Cardiac muscle cell (in vitro differentiated cells and primary cell): ENCODE measurements at regions not wholly inside any gene's neighbourhood (a gene's known extent, or its start where the extent isn't known, plus 50 kb on each side); places are given as distances from the start of the nearest gene placed in this dataset.

Experiments used
- DNase-seq, 2 donors: peaks; one replicate each; pipeline versions ENCODE4 v3.0.0 to v3.0.0-alpha.2; 2010 to 2017; ENCODE audit warnings: low read depth in 1 of 2, low spot score in 1 of 2
- H3K27ac ChIP-seq: fragments of 200-600 bp; sonication (generic); 2 replicates; pipeline ENCODE4 v1.5.1; 2016
- H3K27me3 ChIP-seq: fragments of 200-600 bp; sonication (generic); 2 replicates; pipeline ENCODE4 v1.6.0; 2016; ENCODE audit warnings: control low read depth
- H3K36me3 ChIP-seq: fragments of 200-600 bp; sonication (generic); 2 replicates; pipeline ENCODE4 v1.5.1; 2016; ENCODE audit warnings: control low read depth
- H3K4me1 ChIP-seq: fragments of 200-600 bp; sonication (generic); 2 replicates; pipeline ENCODE4 v1.8.1; 2017; ENCODE audit warnings: low read depth, mild to moderate bottlenecking, mixed run types
- H3K4me3 ChIP-seq: fragments of 200-600 bp; sonication (generic); 2 replicates; pipeline ENCODE4 v1.5.1; 2016; ENCODE audit warnings: mild to moderate bottlenecking
- H3K9me3 ChIP-seq: fragments of 200-600 bp; sonication (generic); 2 replicates; pipeline ENCODE4 v1.5.1; 2017; ENCODE audit warnings: low read depth, mild to moderate bottlenecking, control low read depth
- TF ChIP-seq, protein P1 (sequence below): IDR thresholded peaks from 2 replicates; pipeline ENCODE4 v1.5.1; 2012; ENCODE audit warnings: low read depth, mild to moderate bottlenecking, low read length

DNA sequence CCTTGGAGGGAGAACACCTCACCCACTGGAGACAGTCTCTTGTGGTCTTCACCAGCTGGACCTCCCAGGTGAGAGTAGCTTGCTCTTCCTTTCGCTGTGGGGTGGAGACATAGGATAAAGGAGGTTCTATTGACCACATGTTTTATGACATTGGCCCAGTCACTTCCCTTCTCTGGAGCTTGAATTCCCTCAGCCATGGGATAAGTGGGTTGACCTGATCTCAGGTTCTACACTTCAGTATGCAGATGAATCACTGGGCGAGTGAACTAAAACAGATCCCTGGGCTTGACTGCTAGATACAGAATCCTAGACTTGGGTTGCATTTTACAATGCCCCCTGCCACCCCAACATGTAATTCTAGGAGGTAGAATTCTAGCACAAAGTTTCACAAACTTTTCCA lies 54.8 kb upstream of the PRSS23 start:
- Histone ChIP-seq H3K9me3 (no peaks in the 10 kb centered on the region), H3K36me3 (no peaks in the 10 kb centered on the region), H3K4me3 (no peak overlapping the region), H3K27ac (no peak overlapping the region), H3K4me1 (peaks cover 6% of the 10 kb centered on the region), H3K27me3 (no peaks in the 10 kb centered on the region)
- no peak for DNase-seq
- TF ChIP-seq, protein P1, sequence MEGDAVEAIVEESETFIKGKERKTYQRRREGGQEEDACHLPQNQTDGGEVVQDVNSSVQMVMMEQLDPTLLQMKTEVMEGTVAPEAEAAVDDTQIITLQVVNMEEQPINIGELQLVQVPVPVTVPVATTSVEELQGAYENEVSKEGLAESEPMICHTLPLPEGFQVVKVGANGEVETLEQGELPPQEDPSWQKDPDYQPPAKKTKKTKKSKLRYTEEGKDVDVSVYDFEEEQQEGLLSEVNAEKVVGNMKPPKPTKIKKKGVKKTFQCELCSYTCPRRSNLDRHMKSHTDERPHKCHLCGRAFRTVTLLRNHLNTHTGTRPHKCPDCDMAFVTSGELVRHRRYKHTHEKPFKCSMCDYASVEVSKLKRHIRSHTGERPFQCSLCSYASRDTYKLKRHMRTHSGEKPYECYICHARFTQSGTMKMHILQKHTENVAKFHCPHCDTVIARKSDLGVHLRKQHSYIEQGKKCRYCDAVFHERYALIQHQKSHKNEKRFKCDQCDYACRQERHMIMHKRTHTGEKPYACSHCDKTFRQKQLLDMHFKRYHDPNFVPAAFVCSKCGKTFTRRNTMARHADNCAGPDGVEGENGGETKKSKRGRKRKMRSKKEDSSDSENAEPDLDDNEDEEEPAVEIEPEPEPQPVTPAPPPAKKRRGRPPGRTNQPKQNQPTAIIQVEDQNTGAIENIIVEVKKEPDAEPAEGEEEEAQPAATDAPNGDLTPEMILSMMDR = no peak

DNA sequence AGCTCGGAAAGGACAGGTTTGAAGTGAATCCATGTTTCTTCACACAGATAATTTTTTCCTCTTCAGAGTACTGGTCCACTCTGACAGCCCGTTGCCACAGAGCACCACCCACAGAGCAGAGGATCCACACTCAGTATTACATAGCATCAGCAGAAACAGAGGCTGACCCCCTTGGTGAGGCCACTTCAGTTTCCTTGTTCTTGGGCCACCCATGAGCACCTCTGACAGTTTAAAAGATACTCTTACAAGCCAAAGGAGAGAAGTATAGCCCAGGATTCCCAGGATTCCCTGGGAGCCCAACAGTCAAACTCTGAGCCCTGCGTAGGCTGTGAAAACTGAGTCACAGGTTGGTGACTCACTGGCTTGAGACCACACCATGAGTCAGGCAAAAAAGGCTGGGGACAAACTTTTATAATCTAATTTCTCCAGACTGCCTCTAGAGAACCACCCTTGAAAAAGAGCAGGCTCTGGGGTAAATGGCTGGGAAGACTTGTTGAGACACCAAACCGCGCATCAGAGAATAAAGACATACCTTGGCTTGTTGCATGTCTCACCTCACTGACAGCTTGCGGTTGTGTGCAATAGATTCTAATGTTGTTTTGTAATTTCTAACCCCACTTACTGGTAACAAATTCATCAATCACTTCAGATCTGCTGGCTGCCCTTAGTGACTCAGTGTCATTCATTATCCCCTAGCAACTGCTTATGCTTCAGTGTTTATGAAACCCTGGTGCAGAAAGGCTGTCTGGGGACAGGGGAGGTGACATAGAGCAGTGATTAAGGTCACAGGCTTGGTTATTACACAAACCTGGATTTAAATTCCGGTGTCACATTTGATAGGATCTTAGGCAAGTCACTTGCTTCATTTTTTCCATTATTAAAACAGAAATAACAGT lies 56.9 kb upstream of the PRSS23 start:
- Histone ChIP-seq H3K9me3 (no peaks in the 10 kb centered on the region), H3K27me3 (no peaks in the 10 kb centered on the region), H3K4me3 (no peak overlapping the region), H3K4me1 (peaks cover 12% of the 10 kb centered on the region), H3K36me3 (no peaks in the 10 kb centered on the region), H3K27ac (no peak overlapping the region)
- DNase-seq = peak; percentile 8 to 93
- TF ChIP-seq, protein P1 = no peak

DNA sequence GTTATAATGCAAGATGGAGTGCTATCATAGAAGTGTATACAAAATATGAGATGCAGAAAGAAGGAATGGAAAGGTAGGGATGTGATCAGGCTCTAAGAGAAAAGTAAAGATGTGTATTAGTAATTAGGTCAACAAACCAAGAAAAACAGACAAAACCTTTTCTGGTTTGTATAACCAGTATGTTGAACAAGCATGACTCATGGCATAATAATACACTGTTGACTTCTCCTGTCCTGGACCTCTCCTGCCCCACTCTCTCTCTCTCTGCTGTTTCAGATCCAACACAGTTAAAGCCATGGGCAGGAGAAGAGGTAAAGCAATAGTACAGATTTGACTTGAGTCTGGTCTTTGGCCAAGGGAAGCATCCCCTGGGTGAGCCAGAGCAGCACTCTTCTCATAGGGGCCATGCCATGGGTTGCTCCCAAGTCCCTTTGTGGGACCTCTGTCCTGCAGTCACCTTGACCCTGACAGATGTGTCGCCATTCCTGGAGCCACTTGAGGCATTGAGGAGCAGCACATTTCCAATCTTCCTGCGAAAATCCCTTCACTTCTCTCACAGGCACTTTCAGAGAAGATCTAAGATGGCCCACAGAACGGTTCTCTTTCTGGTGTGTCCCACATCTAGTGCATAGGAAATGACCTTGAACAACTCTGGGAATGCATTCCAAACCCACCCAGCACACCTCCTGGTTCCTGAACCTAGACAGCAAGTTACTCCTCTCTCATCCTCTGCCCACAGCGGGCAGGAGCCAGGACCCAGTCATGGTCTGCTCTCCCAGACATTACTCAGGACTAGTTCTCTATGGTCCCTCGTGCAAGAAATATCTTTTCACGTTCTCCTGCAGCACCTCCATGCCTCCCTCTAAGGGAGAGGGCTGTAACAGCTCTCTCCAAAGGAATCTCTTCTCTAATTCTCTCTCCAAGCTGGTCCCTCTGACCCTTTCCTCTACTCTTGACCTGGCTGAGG lies 58.2 kb upstream of the PRSS23 start:
- DNase-seq = peak in 1 of 2 donors; percentile 52
- no peak overlapping the region for H3K27ac ChIP-seq
- TF ChIP-seq, protein P1 = no peak
- no peaks in the 10 kb centered on the region for H3K36me3 ChIP-seq
- no peaks in the 10 kb centered on the region for H3K27me3 ChIP-seq
- H3K4me1 ChIP-seq = peaks cover 12% of the 10 kb centered on the region
- no peak overlapping the region for H3K4me3 ChIP-seq
- no peaks in the 10 kb centered on the region for H3K9me3 ChIP-seq

DNA sequence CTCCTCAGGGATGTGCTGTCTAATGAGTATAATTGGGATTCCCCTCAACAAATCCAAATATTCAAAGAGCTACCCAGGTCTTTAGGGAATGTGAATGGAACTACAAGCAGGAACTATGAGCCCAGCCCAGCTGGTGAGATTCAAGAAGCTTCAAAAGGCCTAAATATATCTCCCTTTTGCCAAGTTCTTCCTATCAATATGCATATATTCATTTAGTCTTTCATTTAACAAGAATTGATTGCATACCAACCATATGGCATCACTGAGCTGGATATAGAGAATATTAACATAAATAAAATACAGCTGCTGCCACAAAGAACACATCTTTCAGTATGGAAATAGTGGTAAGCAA lies 58.9 kb upstream of the PRSS23 start:
- no peak for DNase-seq
- Histone ChIP-seq H3K27ac (peak overlapping the region; percentile 87), H3K27me3 (no peaks in the 10 kb centered on the region), H3K4me3 (no peak overlapping the region), H3K36me3 (no peaks in the 10 kb centered on the region), H3K4me1 (peaks cover 12% of the 10 kb centered on the region), H3K9me3 (no peaks in the 10 kb centered on the region)
- TF ChIP-seq, protein P1 = no peak

DNA sequence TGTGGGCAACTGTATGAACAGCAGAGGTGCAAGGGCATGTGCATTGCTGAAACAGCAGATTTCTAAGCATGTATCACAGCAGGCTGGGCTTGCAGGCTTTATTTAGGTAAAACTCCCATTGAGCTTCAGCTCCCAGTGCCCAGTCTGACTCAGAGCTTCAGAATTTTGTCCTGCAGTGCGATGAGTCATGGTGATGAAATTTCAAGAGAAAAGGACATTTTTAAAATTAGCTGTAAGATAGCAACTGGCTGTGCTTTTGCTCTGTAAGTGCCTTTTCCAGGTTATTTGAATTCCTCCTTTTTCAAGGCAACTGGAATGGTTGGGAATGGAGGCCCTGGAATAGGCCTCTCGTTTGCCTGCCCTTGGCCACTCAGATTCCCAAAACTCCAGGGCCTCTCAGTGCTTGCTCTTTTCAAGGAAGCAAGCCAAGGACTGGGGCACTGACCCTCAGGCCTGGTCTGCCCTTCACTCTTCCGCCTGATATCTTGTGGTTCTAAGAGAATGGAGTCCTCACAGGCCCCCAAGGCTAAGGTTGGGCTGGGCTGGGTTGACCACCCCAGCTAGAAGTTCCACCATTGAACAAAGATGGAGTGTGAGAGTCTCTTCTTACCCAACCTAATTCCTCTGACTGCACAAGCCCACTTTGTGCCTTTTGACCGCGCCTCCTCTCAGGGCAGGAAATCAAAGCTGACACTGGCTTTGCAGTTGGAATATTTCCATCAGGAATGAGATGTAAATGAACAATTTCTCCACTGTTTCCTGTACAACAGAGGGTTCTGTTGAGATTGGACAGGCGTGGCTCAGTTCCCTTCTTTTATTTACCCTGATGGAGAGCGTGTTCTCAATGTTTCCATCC lies 59.5 kb upstream of the PRSS23 start:
- peaks cover 12% of the 10 kb centered on the region for H3K4me1 ChIP-seq
- H3K4me3 ChIP-seq = no peak overlapping the region
- peak; percentile 18 to 97 for DNase-seq
- H3K36me3 ChIP-seq = no peaks in the 10 kb centered on the region
- peak overlapping the region; percentile 87 for H3K27ac ChIP-seq
- TF ChIP-seq, protein P1 = no peak
- no peaks in the 10 kb centered on the region for H3K27me3 ChIP-seq
- H3K9me3 ChIP-seq = no peaks in the 10 kb centered on the region
